HG03342 (cell line): ENCODE measurements at regions not wholly inside any gene's neighbourhood (a gene's known extent, or its start where the extent isn't known, plus 50 kb on each side); places are given as distances from the start of the nearest gene placed in this dataset.

ENCODE experiments used
- ATAC-seq: cut with Tn5 transposase; IDR thresholded peaks from one replicate; pipeline ENCODE4 v1.9.1; 2021; ENCODE audit warnings: mild to moderate bottlenecking, moderate library complexity; ENCODE audit not compliant: unreplicated experiment

DNA sequence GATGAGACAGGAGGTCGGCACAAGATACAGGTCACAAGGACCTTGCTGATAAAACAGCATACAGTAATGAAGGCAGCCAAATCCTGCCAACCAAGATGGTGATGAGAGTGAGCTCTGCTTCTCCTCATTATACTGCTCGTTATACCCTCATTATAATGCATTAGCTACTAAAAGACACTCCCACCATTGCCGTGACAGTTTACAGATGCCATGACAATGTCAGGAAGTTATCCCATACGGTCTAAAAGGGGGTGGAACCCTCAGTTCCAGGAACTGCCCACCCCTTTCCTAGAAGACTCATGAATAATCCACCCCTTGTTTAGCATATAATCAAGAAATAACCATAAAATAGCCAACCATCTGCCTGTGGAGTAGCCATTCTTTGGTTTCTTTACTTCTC, 224.2 kb downstream of the RBM43 start:
- no peak for ATAC-seq

DNA sequence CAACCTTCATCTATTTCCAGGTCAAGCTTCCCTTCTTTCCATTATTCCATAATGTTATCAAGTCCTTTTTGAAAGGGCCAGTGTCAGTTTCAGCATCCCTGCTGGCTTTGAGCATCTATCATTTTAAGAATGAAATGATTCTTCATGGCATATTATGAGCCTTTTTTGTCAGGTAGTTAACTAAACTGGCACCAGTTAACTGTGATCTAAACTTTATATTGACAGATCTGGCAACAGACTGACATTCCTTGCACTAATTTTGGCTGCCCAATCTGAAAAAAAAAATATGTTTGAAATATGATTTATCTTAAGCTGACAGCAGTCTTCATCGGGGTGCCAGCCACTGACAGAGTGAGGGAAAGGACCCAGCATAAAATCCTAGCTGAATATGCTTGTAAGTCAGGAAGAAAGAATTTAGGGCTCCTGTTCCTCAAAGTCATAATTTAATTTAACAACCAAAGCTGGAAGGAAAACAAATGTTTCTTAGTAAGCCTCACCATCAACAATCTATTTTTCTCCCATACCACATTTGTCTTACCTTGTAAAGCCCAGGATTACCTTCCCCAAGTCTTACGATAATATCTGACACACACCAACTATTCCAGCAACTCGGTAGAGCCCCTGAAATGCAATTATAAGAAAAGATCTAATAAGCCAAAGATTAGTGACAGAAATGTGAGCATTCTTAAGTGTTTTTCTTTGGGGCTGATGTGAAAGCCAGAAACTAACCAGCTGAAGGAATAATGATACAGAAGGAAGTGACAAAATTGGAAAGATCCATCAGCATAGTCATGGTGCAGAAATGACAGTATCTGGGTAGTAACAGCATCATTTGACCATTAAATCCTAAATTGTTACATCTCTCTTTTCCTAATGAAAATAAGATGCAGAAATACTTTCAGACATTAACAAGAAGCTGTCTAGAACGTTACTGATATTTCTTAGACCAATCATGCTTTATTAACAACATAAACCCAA, 228.1 kb downstream of the RBM43 start:
- no peak for ATAC-seq

DNA sequence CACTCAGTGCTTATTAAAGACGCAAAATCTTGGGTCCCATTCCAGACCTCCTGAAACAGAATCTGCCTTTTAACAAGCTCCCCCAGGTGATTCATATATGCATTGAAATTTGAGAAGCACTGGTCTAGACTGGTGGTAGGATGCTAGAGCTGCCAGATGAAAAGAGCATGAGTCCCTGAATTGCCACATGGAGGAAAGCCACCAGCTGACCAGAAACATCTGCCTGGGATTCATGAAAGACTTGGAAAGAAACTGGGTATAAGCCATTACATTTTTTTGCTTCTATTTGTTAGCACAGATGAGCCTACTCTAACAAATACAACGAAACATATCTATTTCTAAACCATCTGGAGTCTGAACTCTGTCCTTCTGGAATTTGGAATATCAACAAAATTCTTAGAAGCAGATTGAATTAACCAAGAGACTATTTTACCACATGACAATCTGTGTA, 228.9 kb downstream of the RBM43 start:
- ATAC-seq: no peak

DNA sequence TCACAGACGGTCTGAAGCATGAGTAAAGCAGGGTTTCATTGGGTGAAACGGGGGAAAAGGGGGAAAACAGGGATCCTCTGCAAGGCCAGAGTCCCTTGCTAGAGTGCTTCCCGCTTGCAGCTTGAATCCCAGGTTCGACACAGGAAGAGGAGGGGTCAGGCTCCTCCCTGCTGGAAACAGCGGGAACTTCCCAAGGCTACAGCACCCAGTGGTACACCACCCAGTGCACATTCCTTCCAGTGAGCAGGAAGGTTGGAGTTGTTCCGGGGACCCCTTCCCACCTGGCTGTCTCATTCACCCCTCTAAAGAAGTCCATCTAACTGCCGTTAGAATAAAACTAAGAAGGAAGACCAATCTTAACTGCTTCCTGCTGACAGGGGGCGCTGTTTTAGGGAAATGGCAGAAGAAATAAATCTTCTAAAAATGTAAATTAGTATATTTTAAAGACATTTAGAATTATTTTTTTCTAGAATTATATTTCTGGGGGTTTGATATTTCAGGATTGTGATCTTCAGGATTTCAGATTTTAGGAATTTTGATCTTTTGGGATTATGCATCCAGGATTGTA, 230.9 kb downstream of the RBM43 start:
- no peak for ATAC-seq

DNA sequence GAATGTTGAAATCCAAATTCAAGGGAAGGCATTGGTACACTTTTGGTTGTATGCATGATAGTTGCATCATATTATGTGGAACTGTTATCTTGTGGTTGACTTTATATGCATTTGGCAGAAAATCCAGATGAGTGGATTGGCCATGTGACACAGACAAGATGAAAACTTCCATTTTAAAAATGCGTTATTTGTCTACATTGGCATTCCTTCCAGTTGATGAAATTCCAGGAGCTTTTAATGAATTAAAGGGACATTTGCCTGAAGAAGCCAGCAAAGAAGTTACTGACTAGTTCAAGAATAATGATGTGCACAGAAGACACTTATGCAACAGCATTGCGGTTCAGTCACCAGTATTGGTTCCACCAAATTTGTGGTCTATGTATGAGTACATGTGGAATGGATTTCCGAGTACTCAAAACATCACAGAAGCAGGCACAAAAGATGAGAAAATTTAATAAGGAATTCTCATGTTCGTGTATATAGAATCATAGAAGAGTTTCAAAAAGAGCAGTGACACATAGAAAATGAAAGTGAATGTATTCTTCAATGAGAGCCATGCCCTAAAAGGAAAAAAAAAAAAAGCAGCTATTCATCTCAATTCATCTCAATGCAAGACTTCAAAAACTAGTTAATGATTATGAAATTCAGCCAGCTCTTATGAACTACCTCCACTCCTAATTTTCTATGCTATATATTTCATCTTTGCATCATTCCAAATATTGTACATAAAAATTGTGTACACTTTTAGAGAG, 232.1 kb downstream of the RBM43 start:
- peak; percentile 49 for ATAC-seq

DNA sequence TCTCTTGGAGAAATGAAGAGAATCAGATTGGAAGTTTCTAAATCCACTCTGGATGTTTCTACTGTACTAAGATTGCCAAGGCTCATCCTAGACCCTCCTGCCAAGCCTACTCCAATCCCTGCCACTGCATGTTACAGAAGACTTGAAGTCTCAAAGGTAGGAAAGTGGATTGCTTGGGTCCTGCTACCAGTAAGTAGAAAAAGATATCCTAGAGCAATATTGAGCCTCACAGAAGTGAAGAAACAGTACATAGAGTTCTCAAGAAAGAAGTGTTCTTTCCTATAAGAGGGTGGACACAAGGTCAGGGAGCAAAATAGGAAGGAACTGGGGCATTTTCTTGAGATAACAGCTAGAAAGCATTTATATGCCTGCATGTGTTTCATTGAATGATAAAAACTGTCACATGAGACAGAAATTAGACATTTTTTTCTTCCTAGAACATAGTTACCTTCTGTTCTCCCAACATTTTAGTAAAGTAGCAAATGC, 232.9 kb downstream of the RBM43 start:
- no peak for ATAC-seq

DNA sequence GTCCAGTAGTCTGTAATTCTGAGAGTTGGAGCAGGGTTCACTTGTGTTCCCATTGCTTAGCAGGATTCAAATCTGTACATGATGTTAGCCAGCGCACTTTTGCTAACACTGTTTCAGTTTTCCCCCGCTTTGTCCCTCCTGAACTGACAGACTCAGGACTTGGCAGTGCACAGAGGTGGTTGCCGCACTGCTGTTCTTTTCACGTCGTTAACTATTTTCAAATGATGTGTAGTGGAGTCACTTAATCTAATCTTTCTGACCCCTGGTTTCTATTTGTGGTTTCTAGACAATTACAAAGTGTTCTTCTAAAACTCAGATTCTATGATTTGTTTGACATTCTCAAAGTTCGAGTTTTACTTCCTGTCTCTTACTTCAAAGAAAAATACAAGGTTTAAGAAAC, 234.5 kb downstream of the RBM43 start:
- ATAC-seq: no peak

DNA sequence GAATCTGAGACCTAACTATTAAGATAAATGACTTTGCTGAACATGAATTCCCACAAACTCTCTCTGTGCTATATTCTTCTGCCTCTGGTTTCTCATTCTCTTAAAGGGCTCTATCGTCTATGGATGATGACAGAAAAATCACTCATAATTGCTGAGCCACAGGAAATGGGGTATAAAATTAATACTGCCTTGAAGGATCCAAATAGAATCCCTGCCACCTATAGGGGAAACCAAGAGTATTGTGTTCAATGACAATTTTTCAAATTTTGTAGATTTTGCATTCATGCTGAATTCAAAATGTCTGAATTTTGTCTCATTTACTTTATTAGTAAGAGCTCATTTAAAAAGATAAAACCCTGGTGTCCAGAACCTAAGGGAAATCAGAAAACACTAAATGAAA, 235.8 kb downstream of the RBM43 start:
- no peak for ATAC-seq

DNA sequence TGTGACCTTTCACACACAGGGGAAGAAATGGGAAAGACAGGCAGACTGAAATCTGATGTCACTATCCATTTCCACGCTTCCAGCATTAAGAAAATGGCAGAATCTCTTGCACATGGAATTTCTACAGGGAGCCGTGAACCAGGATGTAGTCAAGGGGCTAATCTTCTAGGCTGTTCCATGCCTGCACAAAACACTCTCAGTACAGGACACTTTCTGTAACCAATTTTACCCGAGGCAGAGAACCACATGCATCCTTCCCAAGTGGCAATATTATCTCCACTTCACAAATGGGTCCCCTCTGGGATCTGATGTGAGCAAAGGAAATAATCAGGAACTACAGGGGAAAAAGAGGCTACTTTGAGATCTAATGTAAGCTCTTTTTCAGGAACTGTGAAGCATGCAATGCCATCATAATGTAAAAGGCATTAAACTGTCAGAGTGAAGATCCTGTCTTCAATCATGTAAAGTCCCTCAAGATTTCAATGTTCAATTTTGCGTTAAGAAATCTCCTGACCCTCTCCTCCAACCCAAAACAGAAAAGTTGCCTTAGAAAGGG, 236.9 kb downstream of the RBM43 start:
- ATAC-seq: no peak

DNA sequence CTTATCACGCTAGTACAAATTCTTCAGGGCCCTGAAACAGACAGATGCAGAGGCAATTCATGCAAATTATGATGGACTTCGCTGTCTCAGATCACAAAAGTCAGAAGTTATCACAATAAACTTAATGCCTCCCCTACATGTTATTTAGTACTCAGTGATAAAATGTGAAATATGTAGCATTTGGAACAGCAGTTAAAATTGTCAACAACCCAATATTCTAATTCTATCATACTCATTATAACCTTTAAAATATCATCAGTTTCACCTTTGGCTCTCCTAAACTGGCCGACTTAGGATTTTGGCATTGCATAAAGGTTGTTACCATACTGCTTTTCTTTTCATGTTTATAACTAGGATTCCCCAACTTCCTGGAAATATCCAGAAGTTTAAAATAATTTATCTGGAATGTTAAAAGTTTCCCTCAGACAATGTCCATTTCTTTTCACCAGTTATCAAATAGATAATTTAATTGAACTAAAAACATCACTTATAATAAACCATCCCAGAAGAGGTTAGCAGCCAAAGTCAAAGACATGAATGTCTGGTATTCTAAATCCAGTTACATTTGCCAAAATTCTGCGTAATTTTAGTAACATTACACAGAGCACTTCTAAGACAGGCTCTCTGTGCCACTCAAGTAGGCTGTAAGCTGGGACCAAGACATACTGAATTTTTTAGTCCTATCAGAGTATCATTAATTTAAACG, 239.8 kb downstream of the RBM43 start:
- no peak for ATAC-seq

DNA sequence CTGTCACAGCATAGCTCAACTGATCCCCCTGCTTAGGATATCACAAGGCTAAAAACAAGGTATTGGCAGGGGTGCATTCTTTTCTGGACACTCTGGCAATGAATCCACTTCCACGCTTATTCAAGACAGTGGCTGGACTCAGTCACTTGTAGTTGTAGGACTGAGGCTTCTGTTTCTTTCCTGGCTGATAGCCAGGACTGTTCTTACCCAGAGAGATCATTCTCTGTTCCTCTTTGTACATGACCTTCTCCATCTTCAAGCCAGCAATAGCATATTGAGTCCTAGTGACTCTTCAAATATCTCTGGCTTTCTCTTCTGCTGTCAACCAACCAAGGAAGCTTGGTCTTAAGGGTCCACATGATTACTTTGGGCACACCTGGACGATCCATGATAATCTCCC, 241.3 kb downstream of the RBM43 start:
- peak; percentile 96 for ATAC-seq

DNA sequence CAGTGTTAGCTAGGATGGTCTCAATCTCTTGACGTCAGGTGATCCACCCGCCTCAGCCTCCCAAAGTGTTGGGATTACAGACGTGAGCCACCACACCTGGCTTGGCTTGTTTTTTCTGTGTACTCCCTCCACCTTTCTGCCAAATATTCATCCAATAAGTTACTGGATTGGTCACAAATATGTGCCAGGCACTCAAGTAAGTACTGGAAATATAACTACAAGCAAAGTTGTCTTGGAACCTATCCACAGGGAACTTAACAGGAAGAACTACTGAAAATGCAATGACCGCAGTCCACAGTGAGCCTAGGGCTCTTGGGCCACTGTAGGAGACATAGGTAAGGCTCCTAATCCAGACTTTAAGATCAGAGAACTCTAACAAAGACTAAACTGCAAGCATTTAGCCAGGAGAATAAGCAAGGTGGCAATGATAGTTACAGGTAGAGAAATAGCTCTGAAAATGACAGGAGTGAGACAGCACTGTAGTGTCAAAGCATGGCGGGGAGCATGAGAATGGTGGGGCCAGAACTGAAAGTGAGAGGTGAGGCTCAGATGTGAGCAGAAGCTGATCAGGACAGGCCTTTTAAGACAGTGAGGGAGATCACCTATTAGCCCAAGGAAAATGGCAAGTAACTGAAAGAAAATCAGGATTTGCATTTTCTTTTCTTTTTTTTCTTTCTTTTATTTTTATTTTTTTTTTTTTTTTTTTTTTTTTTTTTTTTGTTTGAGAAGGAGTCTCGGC, 252.1 kb downstream of the RBM43 start:
- no peak for ATAC-seq

DNA sequence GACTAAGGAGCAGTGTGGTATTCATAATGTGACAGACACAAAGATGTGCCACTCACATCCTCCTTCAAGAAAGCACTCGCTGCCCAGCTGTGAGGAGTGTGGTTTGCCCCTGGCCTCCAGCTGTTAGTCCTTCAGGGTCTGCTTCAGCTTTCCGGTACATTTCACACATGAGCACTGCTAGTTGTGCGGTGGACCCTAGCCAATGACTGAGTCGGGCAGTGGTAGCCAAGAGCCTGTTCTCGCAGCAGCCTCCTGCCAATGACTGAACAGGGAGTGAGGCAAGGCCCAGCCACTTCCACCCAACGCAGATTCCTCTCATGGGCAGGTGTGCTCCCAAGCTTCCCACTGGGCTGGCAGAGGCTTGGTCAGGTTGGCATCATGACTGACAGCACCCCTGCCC, 254.3 kb downstream of the RBM43 start:
- ATAC-seq: no peak

DNA sequence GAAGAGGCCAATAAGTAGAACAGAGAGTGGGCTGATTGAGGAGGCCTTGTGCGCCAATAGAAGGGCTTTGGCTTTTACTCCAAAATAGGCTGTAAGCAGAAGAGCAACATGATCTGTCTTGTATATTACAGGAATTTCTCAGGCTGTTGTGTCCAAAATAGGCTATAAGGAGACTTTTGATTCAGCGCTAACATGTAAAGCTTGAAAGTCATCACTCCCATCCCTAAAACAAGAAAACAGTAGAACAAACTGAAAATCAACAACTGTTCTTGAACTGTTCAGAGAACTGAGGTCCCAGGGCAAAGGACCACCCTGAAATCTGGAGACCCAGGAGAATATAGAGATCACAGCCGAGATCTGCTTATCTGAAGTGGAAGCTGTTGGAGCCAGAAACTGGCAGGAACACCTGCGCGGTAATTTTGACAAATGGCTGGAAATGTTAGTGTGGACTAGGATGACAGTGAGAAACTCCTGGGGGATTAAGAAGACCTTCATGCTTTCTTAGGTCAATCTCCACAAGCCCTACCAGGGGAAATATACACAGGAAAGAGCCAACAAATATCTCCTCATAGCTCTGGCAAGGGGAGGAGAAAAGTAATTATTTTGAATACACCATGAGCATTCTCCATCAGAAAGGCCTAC, 258.6 kb downstream of the RBM43 start:
- ATAC-seq: no peak

DNA sequence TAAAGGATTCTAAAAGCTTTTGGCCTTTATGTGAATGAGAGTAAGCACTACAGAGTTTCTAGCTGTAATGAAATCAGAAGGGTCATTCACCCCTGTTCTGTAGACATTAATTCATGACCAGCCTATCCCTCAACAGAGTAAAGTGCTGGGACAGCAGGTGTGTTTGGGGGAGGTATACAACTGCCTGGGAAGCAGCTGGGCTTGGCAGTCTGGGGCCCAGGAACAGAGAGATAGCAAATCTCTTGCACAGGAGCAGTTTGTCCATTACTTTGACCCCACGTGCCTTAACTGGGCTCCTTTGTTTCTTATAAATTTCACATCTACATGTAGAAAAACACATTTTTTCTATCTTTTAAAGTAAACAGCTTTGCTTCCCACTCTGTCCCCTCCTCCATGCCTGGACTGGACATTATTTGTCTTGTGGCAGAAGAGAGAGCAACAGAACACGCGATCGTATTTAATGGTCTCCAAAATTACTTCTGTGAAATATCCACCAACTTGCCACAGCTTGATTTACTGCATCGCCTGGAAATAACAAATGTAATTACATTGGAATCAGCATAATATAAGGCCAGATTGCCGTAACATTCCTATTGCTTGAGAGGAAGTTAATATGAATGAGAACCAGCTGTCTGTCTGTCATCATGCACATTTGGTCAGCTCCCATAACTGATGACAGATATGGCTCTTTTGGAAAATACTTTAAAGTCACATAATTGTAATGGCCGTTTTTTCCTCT, 263.8 kb downstream of the RBM43 start:
- no peak for ATAC-seq

DNA sequence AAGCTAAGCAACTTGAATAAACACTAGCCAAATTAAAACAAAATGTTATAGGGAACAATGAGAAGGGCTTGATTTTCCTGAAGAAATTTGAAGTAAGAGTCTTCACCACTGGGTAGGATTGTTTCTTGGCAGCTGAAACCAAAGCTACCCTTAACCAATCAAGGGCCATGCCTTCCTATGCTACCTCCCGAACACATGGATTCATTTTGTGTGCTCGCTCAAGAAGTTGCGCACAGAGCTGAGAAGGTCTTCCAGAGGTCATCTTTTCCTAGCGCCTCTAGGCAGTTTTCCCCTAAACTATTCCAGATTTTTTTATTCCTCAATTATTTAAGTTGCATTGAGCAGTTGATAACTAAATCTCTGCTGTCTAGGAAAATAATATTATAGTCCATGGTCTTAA, 264.6 kb downstream of the RBM43 start:
- ATAC-seq: no peak

DNA sequence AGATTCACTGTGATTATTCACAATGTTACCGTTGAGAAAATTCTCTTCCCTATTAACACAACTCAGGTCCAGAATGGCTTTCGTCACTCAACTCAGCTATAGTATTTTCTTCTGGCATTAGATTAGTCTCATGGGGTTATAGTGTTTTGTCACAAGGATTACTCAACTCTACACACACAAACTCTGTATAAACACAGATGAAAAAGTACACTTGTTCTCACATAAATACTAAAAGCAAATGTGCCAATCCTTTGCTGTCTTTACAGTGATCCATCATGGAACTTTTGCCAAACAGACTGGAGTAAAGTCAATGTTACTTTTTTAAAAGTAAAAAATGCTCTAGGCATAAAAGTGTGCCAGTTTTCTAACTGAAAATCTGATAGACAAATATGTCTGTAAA, 267.6 kb downstream of the RBM43 start:
- no peak for ATAC-seq

DNA sequence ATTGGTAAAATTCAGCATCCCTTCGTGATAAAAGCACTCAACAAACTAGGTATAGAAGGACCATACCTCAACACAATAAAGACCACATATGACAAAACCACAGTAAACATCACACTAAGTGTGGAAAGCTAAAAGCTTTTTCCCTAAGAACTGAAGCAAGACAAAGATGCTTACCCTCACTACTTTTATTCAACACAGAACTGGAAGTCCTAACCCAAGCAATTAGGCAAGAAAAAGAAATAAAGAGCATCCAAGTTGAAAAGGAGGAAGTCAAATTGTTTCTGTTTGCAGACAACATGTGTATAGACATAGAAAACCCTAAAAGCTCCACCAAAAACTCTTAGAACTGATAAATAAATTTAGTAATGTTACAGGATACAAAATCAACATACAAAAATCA, 271.7 kb downstream of the RBM43 start:
- ATAC-seq: no peak

DNA sequence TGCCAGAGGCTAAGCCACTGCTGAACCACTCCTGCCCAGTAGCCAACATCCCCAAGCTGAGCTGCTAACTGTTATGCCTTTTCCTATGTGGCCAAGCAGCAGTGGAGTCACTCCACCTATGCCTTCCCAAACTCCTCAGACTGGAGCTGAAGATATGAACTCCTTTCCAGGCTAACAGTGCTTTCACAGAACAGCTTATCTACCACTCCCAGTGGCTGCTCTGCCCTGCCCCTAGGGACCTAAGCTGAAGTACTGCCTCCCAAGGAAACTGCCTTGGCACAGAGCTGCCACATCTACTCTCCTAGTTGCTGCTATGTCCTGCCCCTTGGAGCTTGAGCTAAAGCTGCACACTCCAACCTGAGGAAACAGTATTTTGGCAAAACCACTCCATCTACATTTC, 275.9 kb downstream of the RBM43 start:
- no peak for ATAC-seq
